NCI-H1930 (cell line): ENCODE measurements at regions not wholly inside any gene's neighbourhood (a gene's known extent, or its start where the extent isn't known, plus 50 kb on each side); places are given as distances from the start of the nearest gene placed in this dataset.
"Not testable (repeated sequence)": the region's sequence is repeated elsewhere in the genome, so short reads cannot be mapped to it uniquely, and the experiment has no call there.

ENCODE experiments used
- DNase-seq, 2 experiments: peaks; one replicate each; lab custom pipeline; 2025; lab: John Stamatoyannopoulos, UW

GRCh38 chr3:153919773-153920172 is 201.4 kb upstream of the ARHGEF26 start:
- no peak for DNase-seq

- DNase-seq = no peak
These were observed 199.4 kb upstream of the ARHGEF26 start for GRCh38 chr3:153921826-153922225.

- no peak for DNase-seq
These were observed 195.2 kb upstream of the ARHGEF26 start for GRCh38 chr3:153925841-153926514.

- DNase-seq = no peak
These were observed 194.1 kb upstream of the ARHGEF26 start for GRCh38 chr3:153927107-153927506.

- DNase-seq = no peak
These were observed 192.3 kb upstream of the ARHGEF26 start for GRCh38 chr3:153928851-153929250.

- DNase-seq = not testable (repeated sequence)
These were observed 187.7 kb upstream of the ARHGEF26 start for GRCh38 chr3:153933481-153933880.

- DNase-seq = no peak
These were observed 177.1 kb upstream of the ARHGEF26 start for GRCh38 chr3:153944084-153944483.

GRCh38 chr3:153951276-153951675 is 169.9 kb upstream of the ARHGEF26 start:
- no peak for DNase-seq

GRCh38 chr3:153952091-153952490 is 169.1 kb upstream of the ARHGEF26 start:
- no peak for DNase-seq

GRCh38 chr3:153956613-153957012 is 164.6 kb upstream of the ARHGEF26 start:
- DNase-seq = no peak

GRCh38 chr3:153957421-153957820 is 163.8 kb upstream of the ARHGEF26 start:
- DNase-seq = no peak

- no peak for DNase-seq
These were observed 162.3 kb upstream of the ARHGEF26 start for GRCh38 chr3:153958635-153959595.

GRCh38 chr3:153960458-153961074 is 160.6 kb upstream of the ARHGEF26 start:
- DNase-seq = no peak

GRCh38 chr3:153961494-153961893 is 159.7 kb upstream of the ARHGEF26 start:
- DNase-seq = peak in 1 of 2 experiments; percentile 9

GRCh38 chr3:153963012-153963411 is 158.2 kb upstream of the ARHGEF26 start:
- no peak for DNase-seq

- no peak for DNase-seq
These were observed 153.9 kb upstream of the ARHGEF26 start for GRCh38 chr3:153967260-153967659.

GRCh38 chr3:153970047-153970446 is 151.1 kb upstream of the ARHGEF26 start:
- peak in 1 of 2 experiments; percentile 11 for DNase-seq

- peak; percentile 36 to 46 for DNase-seq
These were observed 150.3 kb upstream of the ARHGEF26 start for GRCh38 chr3:153970741-153971347.

GRCh38 chr3:153972862-153973261 is 148.3 kb upstream of the ARHGEF26 start:
- DNase-seq = no peak

GRCh38 chr3:153973722-153974265 is 147.4 kb upstream of the ARHGEF26 start:
- no peak for DNase-seq

GRCh38 chr3:153974614-153975013 is 146.6 kb upstream of the ARHGEF26 start:
- DNase-seq = no peak
